ENCODE measurements at regions not wholly inside any gene's neighbourhood (a gene's known extent, or its start where the extent isn't known, plus 50 kb on each side); places are given as distances from the start of the nearest gene placed in this dataset.

DNA sequence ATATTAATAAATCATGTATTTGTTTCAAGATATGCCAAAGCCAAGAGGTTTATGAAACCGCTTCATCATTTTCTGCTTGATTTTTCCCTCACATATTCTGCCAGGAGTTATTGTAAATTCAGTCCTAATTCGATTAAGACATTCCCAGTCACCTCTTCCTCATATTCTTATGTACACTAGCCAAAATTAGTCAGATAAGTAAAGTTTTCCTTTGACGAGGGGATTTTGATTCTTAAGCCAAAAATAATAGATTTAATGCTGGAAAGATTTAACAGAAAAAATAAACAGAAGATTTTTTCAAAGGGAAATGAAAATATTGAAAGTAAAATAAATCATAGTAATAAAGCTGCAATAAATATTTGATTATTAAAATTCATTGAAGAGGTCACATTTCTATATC lies 51.0 kb upstream of the VEGFC start:
- peak in 1 of 2 donors; percentile 23 for DNase-seq (ENCODE audit: low read depth in 2 of 2)

- peak in 1 of 2 donors; percentile 60 for DNase-seq (ENCODE audit: low read depth in 2 of 2)
These were observed 51.7 kb upstream of the VEGFC start for GRCh38 chr4:176844448-176844847.

DNA sequence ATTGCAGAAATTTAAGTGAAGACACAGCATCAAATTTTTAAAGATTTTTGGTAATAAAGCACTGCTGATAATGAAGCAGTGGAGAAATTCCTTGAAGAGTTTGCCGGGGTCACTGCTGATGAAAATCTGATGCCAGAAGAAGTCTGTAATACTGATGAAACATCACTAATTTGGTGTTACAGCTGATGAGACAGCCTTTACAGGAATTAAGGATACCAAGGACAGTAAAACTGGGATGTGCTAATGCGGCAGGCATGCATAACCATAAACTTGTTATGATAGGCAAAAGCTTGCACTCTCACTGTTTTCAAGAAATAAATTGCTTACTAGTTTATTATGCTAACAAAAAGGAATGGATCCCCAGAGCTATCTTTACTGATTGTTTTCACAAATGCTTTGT lies 52.9 kb upstream of the VEGFC start:
- DNase-seq (ENCODE audit: low read depth in 2 of 2), result no peak

DNA sequence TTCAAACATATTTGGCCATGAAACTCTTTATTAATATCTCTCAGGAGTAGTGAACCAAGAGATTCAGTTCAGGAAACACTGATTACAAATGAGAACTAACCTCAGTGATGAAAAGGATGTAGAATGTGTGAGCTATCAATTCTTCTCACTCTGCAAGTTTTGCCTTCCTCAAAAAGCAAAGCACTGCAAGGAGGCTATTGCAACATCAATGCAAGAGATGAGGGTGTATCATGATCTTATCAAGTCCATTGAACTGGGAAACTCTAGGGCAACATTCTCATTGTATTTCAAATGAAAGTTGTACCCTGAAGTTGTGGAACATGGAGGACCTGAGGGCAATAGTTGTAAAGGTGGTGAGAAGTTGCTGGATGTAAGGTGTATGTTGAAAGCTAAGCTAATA lies 56.4 kb upstream of the VEGFC start:
- no peak for DNase-seq (ENCODE audit: low read depth in 2 of 2)

GRCh38 chr4:176850436-176850835 lies 57.7 kb upstream of the VEGFC start:
- DNase-seq (ENCODE audit: low read depth in 2 of 2), result no peak

GRCh38 chr4:176856421-176856820 lies 63.7 kb upstream of the VEGFC start:
- no peak for DNase-seq (ENCODE audit: low read depth in 2 of 2)

GRCh38 chr4:176858839-176859238 lies 66.1 kb upstream of the VEGFC start:
- no peak for DNase-seq (ENCODE audit: low read depth in 2 of 2)

GRCh38 chr4:176864238-176864637 lies 71.5 kb upstream of the VEGFC start:
- no peak for DNase-seq (ENCODE audit: low read depth in 2 of 2)

DNA sequence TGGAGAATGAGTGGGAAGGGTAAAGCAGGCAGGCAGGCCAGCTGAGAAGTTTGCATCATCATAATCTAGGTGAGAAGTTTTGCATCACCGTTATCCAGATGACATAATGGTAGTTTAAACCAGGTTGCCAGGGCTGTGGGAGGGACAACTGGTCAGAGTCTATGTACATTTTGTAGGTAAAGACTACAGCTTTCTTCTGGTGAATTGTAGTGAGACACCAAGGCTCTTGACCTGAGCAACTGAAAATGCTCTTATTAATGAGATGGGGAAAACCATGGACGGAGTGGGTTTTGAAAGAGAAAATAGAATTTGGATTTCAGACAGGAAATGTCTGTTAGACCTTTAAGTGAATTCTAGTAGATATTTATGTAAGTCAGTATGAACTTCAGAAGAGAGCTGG lies 76.0 kb upstream of the VEGFC start:
- DNase-seq (ENCODE audit: low read depth in 2 of 2), result no peak

GRCh38 chr4:176872461-176872860 lies 79.7 kb upstream of the VEGFC start:
- DNase-seq (ENCODE audit: low read depth in 2 of 2), result peak in 1 of 2 donors; percentile 6

DNA sequence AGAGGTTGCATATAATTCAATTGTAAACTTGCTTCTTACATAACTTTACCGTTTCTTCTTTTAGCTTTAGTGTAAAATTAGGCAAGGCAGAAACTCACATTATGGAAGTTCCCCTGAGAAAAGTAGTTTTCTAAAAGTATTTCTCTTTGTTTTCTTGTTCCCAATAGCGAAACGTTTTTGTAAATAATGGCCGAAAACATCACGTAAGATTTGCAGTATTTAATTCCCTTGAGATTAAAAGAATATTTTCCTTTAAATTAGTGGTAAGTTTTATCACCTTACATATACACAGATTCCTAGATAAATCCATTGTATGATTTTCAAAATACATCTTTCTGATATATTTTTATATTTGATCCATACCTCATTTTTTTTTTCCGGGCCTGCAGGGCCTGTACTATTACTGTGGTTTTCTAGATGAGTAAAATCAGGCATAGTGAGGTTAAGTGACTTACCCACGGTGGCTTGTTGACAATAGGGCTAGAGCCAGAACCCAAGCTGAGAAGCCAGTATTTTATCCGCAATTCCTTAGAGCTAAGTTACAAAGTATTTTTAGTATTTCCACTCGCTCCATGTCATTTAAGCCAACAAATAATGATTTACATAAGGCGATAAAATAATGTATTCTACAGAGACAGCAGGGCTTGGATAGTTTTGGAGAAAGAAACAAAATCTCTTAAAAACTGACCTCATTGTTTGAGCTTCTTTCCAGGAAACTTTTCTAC lies 82.2 kb upstream of the VEGFC start:
- no peak for DNase-seq (ENCODE audit: low read depth in 2 of 2)

DNA sequence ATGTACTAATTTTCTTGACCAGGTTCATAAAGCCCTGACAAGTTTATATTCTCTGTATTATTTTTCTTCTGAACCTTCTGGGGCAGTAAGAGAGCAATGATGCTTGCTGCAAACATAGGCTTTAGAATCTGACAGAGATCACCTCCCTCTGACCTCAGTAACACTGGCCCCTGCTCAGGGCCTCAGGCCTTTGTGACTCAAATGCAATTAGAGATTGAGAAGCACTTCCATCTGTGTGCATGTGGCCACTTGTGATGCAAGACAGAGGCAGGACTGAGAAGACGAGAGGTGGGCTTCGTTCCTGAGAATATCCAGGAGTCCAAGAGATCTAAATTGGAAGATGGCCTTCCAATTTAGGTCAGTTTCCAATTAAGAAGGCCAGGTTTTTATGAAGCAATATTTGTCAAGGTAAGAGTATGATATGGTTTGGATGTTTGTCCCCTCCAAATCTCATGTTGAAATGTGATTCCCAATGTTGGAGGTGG lies 82.8 kb upstream of the VEGFC start:
- DNase-seq (ENCODE audit: low read depth in 2 of 2), result no peak

GRCh38 chr4:176879380-176880116 lies 86.8 kb upstream of the VEGFC start:
- no peak for DNase-seq (ENCODE audit: low read depth in 2 of 2)

DNA sequence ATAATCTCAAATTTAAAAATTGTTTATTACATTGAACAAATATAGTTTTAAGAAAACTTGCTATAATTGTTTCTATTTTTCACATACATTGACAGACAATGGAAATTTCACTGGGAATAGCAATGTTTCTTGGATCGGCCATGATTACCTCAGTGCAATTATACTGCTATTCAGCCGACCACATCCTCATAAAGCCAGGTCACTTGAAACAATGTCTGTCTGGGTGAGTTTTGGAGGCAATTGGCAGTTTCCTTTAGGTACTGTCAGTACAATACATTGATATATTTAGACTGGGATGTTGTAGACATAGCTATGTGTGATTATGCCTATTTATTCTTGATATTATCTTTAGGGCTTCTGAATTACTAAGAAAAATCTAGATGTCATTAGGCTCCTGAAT lies 89.5 kb upstream of the VEGFC start:
- no peak for DNase-seq (ENCODE audit: low read depth in 2 of 2)

- DNase-seq (ENCODE audit: low read depth in 2 of 2), result no peak
These were observed 90.4 kb upstream of the VEGFC start for GRCh38 chr4:176883108-176883550.

- DNase-seq (ENCODE audit: low read depth in 2 of 2), result peak in 1 of 2 donors; percentile 21
These were observed 91.1 kb upstream of the VEGFC start for GRCh38 chr4:176883681-176884418.

DNA sequence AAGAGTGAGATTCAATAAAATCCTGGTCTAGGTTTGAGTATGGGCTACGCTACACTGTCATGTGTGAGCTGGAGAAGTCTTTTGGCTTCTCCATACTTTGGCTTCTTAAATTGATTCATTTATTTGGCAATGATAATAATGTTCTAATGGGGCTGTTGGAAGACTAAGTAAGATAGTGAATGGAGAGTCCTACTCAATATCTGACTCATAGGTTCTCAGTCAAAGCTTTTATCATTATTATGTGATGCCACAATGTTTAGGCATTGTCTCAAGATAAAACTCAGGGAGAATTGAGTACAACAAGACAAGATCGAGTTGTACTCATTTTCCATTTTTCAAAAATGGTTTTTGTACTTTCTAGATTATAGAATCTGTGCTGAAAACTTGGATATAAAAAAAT lies 92.5 kb upstream of the VEGFC start:
- DNase-seq (ENCODE audit: low read depth in 2 of 2), result no peak

DNA sequence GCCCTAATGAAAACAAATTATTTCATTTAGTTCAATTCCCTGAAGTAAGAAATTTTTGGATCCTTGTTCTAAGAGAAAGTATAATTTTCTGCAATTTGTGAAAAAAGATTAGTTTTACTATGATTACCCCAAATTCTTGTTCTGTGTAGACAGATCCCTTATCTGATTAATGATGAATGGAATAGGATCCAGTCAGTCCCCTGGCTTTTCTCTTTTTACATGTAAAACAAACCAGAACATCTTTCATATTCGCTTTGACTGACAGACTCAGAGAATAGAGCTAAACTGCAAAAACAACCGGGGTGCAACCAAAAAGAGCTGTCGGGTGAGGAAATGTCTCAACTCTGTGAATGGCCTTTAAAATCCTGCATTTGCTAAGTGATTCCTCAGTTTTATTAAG lies 93.4 kb upstream of the VEGFC start:
- no peak for DNase-seq (ENCODE audit: low read depth in 2 of 2)

- DNase-seq (ENCODE audit: low read depth in 2 of 2), result no peak
These were observed 97.1 kb upstream of the VEGFC start for GRCh38 chr4:176889776-176890175.

DNA sequence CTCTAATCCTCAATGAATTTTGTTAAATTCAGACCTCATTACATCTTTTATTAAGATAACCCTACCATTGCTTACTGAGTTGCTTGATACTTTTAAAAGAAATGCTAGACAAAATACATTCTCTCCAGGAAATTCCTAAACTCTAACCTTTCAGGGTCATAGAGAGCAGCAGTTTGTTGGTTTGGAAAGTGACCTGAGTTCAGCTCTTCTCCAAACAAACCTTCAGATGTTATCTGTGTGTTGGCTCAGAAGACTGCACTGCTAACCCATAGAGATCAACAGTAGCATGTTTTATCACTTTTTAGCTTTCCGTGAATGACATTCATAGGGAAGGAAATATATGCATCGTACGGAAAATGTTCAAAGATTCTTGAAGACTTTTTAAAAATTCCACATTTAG lies 101.8 kb upstream of the VEGFC start:
- DNase-seq (ENCODE audit: low read depth in 2 of 2), result no peak

- no peak for DNase-seq (ENCODE audit: low read depth in 2 of 2)
These were observed 103.5 kb upstream of the VEGFC start for GRCh38 chr4:176896211-176896610.

- no peak for DNase-seq (ENCODE audit: low read depth in 2 of 2)
These were observed 104.5 kb upstream of the VEGFC start for GRCh38 chr4:176897226-176897625.
